UCSD-AML1 (cell line): ENCODE measurements at regions not wholly inside any gene's neighbourhood (a gene's known extent, or its start where the extent isn't known, plus 50 kb on each side); places are given as distances from the start of the nearest gene placed in this dataset.

ENCODE experiments used
- DNase-seq: peaks from one replicate; lab custom pipeline; 2025; ENCODE audit not compliant: unreplicated experiment; lab: John Stamatoyannopoulos, UW

DNA sequence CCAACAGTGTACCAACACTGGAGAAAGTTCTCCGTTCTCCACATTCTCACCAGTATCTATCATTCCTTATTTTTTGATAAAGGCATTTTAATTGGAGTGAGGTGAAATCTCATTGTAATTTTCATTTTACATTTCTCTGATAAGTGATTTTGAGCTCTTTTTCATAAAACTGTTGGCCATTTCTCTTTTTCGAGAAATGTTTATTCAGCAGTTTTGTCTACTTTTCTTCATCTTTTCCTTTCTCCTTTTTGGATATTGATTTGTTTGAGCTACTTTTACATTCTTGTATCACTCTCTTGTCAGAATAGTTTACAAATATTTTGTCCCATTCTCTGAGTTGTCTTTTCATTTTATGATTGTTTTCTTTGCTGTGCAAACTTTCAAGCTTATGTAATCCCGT is 555.2 kb downstream of the COL12A1 start:
- DNase-seq, result no peak

DNA sequence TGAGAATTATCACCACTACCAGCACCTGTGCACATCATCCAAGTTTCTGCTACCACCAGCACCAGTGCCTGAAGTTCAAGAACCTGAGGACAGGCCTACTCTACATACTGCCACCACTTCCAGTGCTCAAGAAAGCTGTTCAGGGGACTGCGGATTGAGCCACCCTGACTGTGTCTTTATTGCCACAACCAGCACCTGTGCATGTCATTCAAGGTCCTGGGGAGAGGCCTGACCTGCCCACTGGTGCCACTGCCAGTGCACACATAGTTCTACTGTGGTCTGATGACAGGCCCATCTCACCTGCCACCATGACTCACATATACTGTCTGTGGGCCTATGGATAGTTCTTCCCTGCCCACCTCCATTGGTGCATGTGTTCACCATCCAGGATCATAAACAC is 559.4 kb downstream of the COL12A1 start:
- DNase-seq, result no peak

DNA sequence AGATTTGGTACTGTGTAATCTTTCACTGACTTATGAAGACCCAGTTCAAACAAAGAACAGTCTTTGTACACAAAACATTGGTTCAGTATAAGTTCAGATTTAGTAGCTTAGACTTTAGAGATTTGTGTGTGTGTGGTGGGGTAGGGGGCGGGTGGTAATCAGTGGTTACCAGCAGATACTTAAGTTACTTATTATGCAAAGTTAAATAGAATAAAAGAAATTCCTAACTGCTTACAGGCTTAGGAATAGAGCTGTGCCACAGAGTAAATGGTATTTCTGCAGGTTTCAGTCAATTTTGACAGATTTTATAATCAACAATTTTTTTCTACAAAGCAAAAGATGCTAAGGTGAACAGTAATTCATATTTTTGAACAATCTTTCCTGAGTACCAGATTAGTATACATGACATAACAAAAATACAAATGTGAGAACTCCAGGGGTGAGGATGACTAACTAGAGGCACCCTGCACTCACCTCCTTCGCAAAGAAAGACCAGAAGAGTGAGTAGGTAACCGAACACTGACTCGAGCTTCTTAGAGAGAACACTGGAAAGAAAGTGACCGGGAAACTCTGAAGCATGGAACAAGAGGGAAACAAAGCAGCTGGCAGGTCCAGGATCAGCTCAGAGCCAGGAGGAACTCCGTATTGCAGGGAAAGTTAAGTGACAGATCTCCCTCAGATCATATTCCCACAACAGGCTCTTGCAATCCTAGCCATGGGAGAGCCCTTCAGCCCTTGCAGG is 560.6 kb downstream of the COL12A1 start:
- no peak for DNase-seq

DNA sequence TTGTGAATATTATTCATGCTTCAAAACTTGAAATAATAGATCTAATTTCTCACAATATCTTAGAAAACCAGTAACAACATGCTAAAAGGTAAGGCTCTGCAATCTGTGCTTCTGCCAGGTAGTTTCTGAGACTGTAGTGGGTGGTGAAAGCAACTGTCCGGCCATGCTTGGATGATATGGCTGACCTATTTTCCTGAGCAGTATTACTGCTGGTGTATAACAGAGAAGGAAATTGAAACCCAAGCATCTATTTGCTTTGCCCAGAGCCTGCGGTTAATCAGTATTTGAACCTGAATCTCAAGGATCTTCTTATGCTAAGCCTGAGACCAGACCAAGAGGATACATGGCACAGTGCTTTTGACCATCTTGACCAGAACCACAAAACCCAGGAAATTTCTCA is 563.8 kb downstream of the COL12A1 start:
- DNase-seq, result no peak

DNA sequence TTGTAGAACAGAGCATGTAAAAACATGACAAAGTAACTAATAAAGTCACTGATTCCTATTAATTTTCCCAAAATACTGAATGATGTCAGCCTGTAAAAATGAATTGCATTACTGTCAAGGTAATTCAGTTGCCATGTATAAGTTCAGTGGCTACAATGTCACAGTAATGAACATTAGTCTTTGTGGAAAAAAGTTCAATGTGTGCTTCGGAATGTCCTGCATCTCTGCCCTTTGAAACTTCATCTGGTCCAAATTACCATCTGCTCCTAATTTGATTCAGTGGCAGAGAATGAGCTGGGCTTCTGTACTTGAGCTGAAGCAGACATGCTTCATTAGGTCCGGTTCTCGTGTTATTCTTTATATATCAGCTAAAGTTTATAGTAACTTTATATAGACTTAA is 567.4 kb downstream of the COL12A1 start:
- DNase-seq, result no peak

DNA sequence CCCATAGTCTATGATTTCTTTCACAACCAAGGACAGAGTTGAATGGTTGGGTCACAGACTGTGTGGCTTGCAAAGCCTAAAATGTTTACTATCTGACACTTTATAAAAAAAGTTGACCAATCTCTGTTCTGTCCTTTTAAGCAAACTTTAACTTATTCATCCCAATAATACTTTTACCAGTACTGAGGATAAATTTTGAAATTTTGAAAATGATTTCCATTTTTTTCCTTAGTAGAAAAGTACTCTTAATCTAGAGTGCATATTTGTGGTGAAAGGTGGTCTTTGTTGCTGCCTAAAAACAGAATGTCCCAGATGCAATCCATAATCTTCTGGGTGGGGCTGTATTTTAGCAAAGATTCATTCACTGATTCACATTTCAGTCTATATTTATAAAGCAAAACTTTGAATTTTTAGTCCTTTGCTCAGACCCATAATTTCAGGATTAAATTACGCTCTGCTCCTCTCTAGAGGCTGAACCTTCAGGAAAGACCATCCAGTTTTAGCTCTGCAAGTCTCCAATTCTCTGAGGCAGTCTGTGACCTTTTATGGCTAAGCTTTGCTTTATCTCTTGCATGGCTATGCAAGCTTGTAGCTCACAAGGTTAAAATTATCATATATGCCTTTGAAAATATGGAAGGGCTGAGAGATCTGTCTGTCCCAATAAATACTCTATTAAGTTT is 573.5 kb downstream of the COL12A1 start:
- no peak for DNase-seq

DNA sequence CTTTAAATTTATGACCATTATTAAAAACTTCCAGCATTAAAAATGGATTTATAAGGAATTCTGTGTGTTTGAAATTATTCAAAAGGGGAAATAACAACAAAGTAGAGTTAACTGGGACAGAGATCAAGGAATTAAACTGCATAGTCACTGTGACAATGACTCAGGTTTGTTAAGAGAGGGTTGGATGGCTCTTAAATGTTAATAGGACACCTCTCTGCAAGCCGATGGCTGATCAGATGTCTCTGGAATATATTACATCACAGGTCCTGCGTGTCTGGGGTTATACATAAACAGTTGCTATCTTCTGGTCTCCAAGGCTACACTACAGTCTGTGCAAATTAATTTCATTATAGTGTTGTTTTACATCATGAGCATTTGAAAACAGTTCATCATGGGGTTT is 574.3 kb downstream of the COL12A1 start:
- no peak for DNase-seq

DNA sequence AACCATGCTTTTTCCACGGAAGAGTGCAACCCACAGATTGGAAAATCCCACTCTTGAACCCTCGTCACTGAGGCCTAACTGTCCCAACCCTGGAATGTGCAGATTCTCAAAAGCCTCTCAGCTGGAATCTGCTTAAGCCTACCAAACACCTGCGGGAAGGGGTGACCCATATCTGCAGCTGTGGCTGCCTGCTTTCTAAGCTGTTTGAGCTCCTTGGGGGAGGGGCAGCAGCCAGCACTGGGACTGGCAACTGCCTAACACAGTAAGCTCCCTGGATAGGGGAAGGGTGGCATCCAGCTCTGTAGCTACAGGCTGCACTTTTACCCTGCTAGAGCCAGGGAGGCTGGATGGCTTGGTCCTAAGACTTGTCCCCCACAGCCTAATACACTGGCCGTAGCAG is 579.6 kb downstream of the COL12A1 start:
- DNase-seq, result no peak

DNA sequence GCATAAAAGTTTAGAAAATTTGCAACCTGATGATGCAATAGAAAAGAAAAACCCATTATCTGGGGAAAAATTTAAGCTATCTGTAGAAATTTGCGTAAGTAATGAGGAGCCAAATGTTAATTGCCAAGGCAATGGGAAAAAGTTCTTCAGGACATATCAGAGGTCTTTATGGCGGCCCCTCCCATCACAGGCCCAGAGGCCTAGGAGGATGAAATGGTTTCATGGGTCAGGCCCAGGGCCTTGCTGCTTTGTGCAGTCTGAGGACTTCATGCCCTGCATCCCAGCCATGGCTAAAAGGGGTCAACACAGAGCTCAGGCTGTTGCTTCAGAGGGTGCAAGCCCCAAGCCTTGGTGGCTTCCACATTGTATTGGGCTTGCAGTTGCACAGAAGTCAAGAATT is 582.8 kb downstream of the COL12A1 start:
- no peak for DNase-seq

DNA sequence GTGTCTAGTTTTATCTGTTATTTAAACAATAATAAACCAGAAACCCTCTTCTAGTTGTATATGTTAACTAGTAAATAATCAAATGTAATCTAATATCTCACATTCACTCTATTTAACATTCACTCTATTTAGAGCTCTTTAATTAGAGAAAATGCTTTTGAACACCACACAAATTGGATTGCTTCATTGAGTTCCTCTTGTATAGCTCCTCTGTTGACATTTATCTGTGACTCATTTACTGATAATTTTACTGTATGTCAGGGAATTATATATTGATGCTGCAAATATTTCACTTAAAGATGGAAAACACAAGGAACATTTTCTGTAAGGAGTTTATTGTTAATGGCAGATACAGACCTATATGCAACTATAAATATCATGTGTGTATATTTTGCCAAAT is 594.6 kb downstream of the COL12A1 start:
- DNase-seq, result no peak

DNA sequence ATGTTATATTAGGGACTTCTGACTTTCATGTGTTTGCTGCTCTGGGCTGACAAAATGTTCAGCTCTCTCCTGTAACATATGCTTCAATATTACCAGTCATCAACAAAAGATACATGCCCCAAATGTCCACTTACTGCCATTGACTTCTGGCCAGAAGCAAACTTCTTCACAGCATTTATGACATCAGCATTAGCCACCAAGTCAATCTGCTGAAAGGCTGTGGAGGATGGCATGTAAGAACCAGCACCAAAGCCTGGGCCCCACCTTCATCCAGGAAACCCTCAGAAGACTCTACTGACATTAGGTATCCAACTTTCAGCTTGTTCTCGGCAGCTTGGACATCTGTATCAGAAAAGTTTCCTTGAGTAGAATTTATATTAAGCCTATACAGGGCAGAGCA is 595.5 kb downstream of the COL12A1 start:
- DNase-seq, result no peak

DNA sequence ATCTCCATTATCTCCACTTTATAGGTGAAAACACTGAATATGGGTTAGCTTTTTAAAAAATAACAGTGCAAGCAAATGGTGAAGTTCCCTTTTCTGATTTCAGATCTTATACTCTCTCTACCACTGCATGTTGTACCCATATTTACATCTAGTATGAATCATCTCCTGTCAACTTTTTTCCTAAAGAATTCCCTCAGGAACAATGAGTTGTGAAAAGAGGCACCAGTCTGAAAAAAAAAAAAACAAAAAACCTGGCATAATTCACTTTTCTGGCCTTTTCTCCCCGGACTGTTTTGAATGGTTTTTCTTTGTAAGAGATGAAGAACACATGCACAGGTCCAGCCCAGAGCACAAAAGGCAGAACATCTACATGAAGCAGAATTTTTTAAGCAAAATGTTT is 596.0 kb downstream of the COL12A1 start:
- no peak for DNase-seq

DNA sequence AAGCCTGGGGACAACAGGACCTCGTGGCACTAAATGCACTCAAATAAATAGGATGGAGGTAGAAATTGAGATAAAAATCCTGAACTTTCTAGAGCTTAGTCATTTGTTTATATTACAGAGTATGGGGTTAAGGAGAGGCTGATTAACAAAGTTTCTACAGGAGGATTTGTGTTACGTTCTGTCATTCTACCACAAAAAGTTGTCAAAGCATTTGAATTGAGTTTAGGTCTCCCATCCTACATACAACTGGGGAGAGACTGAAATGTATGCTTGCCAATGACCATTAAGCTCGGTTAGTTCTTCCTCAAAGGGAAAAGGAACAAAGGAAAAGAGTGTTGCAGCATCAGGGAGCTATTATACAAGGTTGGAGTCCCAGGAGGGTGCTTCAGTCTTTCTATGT is 597.9 kb downstream of the COL12A1 start:
- DNase-seq, result no peak

DNA sequence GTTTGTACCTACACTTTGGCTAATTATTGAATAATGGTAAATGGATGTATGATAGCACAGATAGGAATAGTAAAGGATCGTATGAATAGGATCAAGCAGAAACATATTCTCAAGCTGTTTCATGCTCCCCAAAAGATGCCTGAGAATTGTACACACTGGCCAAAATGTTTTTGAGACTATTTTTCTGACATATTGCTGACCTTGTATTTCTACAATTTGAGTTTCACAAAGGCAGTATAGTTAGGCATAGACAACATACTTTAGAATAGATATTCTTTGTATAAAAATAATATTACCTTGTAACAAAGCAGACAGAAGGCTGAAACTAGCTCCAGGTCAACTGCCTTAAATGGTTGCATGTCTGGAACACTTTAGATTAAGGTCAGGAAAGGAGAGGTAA is 598.4 kb downstream of the COL12A1 start:
- no peak for DNase-seq

DNA sequence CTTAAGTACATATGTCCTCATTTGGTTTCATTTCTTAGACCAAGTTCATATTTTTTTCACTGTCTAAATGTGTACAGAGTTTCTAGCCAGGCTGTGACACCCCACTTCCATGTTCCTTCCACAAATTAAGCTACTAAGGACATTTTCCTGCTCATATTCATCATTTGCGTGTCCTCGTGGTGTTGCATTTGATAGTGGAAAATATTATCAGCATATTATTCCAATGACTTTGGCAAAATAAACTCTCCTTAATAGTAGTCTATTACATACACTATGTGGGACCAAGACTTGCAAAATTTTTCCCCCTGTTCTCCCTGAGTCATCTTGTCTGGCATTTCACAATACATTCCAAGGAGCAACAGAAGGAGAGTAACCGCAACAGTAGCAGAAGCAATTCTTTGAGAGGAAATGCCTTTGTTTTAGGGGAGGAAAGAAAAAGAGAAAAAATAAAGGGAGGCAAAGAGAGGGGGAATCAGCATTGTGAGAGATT is 599.2 kb downstream of the COL12A1 start:
- DNase-seq, result no peak

DNA sequence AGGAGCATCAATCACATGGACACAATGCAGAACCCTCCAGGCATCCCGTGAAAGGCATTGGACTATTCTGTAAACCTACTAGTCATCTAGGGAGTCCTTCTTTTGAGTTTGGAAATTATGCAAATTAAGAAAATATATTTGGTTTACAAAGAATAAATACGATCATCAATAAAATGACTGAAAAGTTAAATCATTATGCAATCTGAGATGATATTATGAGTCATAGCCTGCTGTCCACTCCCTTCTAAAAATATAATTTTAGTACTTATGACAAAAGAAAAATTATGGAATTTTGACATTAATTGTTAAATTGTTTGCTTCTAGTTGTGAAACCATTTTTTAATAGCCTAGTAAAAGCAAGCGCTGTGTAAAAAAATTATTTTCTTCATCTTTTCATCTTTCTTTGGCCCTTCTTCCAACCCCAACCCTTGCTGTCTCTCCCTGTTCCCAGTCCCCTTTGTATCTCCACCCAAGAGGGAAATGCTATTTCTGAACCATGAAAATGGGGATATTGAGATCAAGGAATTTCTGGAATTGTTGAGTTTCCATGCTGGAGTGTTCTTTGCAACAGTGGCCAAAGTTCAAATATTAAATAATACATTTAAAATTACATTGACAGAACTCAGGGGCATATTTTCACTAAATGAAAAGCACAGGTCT is 599.8 kb downstream of the COL12A1 start:
- no peak for DNase-seq

DNA sequence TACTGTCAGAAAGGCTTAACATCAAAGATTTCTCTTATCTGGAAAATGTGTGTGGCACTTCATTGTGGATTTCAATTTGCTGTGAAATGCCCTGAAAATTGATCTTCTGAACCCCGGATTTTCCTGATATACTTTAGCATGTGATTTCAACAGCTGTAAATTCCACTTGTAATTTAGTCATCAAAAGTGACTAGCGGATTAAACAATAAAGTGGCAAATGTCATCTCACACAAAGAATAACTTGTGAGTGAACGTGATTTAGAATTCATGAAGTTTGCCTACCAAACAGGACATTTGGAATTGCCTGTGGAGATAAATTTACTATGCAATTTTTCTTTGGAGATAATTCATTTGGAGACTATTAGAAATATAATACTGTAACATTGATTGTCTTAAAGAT is 601.6 kb downstream of the COL12A1 start:
- DNase-seq, result no peak

DNA sequence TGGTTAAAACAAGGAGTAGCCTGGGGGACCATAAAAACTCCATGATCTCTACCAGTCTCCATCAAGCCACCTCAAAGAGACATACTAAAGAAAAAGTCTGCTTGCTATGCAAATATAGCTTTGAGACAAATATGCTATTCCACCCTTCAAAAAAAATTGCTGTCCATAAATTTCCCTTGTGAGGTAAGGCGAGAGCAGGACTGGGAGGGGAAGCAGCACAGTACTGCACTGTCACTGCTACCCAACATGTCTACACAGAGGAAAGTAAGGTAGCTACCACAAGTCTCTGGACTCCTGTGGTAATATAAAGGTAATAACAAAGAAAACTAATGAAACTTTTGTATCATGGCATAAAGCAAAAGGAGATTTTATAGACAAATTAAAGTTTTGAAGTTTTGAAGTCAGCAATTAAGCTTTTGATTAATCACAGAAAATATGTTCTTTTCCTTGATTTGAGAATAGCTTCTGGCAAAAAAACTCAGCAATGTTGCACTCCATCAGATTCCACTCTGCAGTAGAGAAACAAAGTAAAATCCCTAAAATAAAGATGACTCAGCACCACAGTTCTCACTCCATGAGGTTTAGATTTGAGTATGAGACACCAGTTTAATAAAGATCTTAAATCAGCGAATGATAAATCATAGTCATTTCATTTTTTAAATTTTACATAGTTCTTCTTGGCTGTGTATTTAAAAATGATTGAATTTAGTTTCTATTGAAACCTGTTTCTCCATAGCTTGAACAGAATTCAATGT is 602.4 kb downstream of the COL12A1 start:
- no peak for DNase-seq

DNA sequence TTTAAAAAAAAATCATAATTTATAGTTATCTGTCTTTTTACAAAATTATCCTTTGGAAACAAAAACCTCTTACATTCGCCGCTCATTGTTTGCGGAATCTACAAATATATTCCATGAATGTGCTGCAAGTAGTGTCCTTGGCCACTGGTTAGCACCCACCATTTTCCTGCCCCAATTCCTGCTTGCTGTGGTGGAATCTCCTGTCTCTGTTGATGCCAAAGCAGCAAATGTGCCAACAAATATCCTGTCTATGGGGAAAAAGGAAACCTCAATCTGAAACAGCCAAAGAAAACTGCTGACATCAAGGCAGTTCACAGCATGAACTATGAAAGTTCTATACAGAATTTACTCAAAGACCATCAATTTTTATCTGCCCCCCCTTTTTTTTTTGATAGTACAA is 603.6 kb downstream of the COL12A1 start:
- no peak for DNase-seq

DNA sequence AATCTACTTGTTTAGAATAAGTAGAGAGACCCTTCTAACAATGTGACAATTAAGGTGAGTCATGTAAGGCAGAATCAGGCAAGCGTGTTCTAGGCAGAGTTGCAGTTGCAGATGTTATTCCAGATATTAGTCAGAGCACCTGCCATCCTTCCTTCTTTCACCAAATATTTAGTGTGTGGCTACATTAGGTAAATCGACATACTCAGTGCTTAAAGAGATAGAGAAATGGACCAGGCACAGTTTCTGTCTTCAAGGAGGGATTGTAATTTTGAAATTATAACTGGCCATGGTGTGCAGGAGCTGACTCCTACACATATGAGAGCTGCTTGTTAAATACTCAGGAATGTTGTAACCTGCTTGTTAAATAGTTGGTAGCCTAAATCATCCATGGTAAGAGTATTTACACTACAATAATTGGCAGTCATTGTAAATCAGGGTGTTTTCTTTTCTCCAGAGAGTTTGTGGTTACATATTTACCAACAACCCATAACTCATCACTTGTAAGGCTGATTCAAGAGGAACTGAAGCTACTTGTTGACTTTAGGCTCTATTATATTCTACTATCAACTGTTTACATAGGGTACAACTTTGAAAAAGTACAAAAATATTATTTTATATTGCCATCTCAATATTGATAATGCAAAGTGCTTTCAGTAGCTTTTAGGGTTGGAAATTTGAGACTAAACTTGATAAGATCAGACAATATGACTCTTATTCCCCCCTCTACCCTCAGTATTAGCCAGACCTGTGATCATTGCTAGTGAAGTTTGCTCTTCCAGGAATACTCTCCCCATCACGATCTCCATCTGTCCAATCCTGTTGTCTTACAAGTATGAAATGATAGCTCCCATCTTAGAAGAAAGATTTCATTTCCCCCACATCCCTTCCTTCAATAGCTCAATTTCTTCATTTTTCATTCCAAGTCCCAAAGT is 607.1 kb downstream of the COL12A1 start:
- DNase-seq, result no peak
